Uterus (tissue), 3 donors: ENCODE measurements at regions not wholly inside any gene's neighbourhood (a gene's known extent, or its start where the extent isn't known, plus 50 kb on each side); places are given as distances from the start of the nearest gene placed in this dataset.

ENCODE experiments used
- DNase-seq, 2 donors: peaks; one replicate each; pipeline ENCODE4 v3.0.0-alpha.2; 2019 to 2020
- H3K27ac ChIP-seq, 2 donors: fragments of 200-600 bp; sonication (generic); 1 replicate in 1 of 2; 2 replicates in 1 of 2; pipeline ENCODE4 v1.5.1; 2016 to 2018
- H3K27me3 ChIP-seq, 2 donors: fragments of 200-600 bp; sonication (generic); one replicate each; pipeline ENCODE4 v1.5.1; 2018 to 2019; ENCODE audit warnings: control low read depth in 1 of 2
- H3K36me3 ChIP-seq, 2 donors: fragments of 200-600 bp; sonication (generic); one replicate each; pipeline ENCODE4 v1.5.1; 2019; ENCODE audit warnings: control low read depth in 1 of 2
- H3K4me1 ChIP-seq, 2 donors: fragments of 200-600 bp; sonication (generic); one replicate each; pipeline ENCODE4 v1.5.1; 2018 to 2019; ENCODE audit warnings: control low read depth in 1 of 2
- H3K4me3 ChIP-seq, 2 donors: fragments of 200-600 bp; sonication (generic); 1 replicate in 1 of 2; 2 replicates in 1 of 2; pipeline ENCODE4 v1.5.1; 2018 to 2019; ENCODE audit warnings: mild to moderate bottlenecking in 1 of 2
- H3K9me3 ChIP-seq, 2 donors: fragments of 200-600 bp; sonication (generic); one replicate each; pipeline ENCODE4 v1.5.1; 2019; ENCODE audit warnings: control low read depth in 1 of 2
- CTCF ChIP-seq, 4 experiments: fragments of 200-600 bp in 2 of 4; fragments of 450-650 bp in 2 of 4; sonication (generic) in 2 of 4; IDR thresholded peaks; one replicate each; pipeline ENCODE4 v1.5.1; 2016 to 2019; ENCODE audit warnings: antibody characterized with exemption in 4 of 4, mild to moderate bottlenecking in 2 of 4, moderate library complexity in 1 of 4
- POLR2A ChIP-seq, 2 donors: fragments of 450-650 bp; IDR thresholded peaks; one replicate each; pipeline ENCODE4 v1.6.1; 2016; ENCODE audit warnings: antibody characterized with exemption in 2 of 2, mild to moderate bottlenecking in 1 of 2, moderate library complexity in 1 of 2
- intact Hi-C: fragments of 100-400 bp; cut with DNase I; formaldehyde crosslinking; loops from one replicate; pipeline ENCODE4 v1.15.1; 2023; ENCODE audit warnings: low total_unique reads
- donor health status: DM: yes; HTN: yes; CAD: no.

GRCh38 chrX:13939741-13940597, 89.7 kb downstream of the GEMIN8 start:
- intact Hi-C loops, result no loop called here
- no peak for TF ChIP-seq POLR2A (IDR thresholded peaks at IDR 0.05)
- TF ChIP-seq CTCF (IDR thresholded peaks at IDR 0.05), result no peak
- Histone ChIP-seq H3K27me3 (peaks cover 3 to 14% of the 10 kb centered on the region in 2 donors), H3K4me3 (no peak overlapping the region), H3K36me3 (no peaks in the 10 kb centered on the region), H3K4me1 (peaks cover 0 to 8% of the 10 kb centered on the region in 2 donors), H3K27ac (no peak overlapping the region), H3K9me3 (no peaks in the 10 kb centered on the region)
- DNase-seq, result no peak

- intact Hi-C loops, result no loop called here
- peaks cover 3 to 14% of the 10 kb centered on the region in 2 donors for H3K27me3 ChIP-seq
- H3K27ac ChIP-seq, result no peak overlapping the region
- H3K4me1 ChIP-seq, result peaks cover 0 to 8% of the 10 kb centered on the region in 2 donors
- no peak for TF ChIP-seq POLR2A (IDR thresholded peaks at IDR 0.05)
- no peak for TF ChIP-seq CTCF (IDR thresholded peaks at IDR 0.05)
- no peaks in the 10 kb centered on the region for H3K36me3 ChIP-seq
- no peak for DNase-seq
- H3K9me3 ChIP-seq, result no peaks in the 10 kb centered on the region
- peak overlapping the region in 1 of 2 donors; percentile 35 for H3K4me3 ChIP-seq
Measured at GRCh38 chrX:13938829-13939530, 90.7 kb downstream of the GEMIN8 start.

- Histone ChIP-seq H3K4me3 (peak overlapping the region; percentile 26 to 35), H3K27ac (no peak overlapping the region), H3K36me3 (no peaks in the 10 kb centered on the region), H3K4me1 (peaks cover 0 to 8% of the 10 kb centered on the region in 2 donors), H3K27me3 (peaks cover 3 to 14% of the 10 kb centered on the region in 2 donors), H3K9me3 (no peaks in the 10 kb centered on the region)
- DNase-seq, result peak in 1 of 2 donors; percentile 15
- intact Hi-C loops, result no loop called here
- no peak for TF ChIP-seq CTCF (IDR thresholded peaks at IDR 0.05)
- TF ChIP-seq POLR2A (IDR thresholded peaks at IDR 0.05), result peak in 1 of 2 donors; percentile 15
Measured at GRCh38 chrX:13938051-13938828, 91.5 kb downstream of the GEMIN8 start.

DNA sequence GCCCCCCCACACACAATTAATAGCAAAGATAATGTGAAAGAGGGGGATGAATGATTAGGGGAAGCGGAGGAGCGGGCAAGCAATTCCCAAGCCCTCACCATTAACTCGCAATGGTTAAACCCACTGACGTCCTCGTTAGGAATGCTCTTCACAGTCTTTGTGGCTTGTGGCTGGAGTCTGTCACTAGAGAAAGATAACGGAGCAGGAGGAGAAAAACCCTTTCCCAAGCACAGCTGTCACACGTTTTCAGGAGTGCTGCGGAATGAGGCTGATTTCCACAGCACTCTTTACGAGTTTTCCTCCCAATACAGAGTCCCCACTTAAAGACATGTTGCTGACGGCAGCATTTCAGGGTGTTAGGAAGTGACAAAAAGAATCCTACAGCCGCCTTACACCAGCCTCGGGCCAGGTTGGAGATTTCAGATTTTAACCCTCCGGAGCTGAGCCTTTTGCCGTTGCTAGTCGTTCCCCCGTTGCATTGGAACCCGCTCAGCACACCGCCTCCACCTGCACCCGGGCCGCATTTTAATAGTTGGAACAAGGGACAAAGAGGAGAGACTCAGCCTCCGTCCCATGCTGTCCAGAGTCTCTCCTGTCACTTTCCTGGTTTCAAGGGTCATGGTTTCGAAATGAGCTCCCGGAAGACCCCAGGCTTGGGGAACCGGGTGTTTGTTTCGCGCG, 92.2 kb downstream of the GEMIN8 start:
- Histone ChIP-seq H3K27me3 (peaks cover 3 to 14% of the 10 kb centered on the region in 2 donors), H3K4me3 (peak overlapping the region; percentile 26 to 35), H3K27ac (no peak overlapping the region), H3K9me3 (no peaks in the 10 kb centered on the region), H3K36me3 (no peaks in the 10 kb centered on the region), H3K4me1 (peaks cover 0 to 8% of the 10 kb centered on the region in 2 donors)
- no peak for DNase-seq
- TF ChIP-seq CTCF (IDR thresholded peaks at IDR 0.05) (no peak), POLR2A (IDR thresholded peaks at IDR 0.05) (no peak)
- intact Hi-C loops, result no loop called here
